B cell (primary cell): ENCODE measurements at regions not wholly inside any gene's neighbourhood (a gene's known extent, or its start where the extent isn't known, plus 50 kb on each side); places are given as distances from the start of the nearest gene placed in this dataset.

ENCODE experiments used
- ATAC-seq: fragments of 200-7000 bp; cut with Tn5 transposase; one replicate; pipeline ENCODE4 v1.10.0; 2021; ENCODE audit warnings: low read depth, mild to moderate bottlenecking, moderate number of reproducible peaks, moderate library complexity
- CTCF ChIA-PET: fragments of 350-600 bp; sonication (Branson Sonifier 250); formaldehyde crosslinking; loops from one replicate; lab custom pipeline; 2021; ENCODE audit warnings: antibody characterized with exemption, inconsistent platforms; lab: Charles Lee
- POLR2A ChIA-PET: fragments of 350-600 bp; sonication (Branson Sonifier 250); formaldehyde crosslinking; loops from one replicate; lab custom pipeline; 2021; ENCODE audit warnings: antibody characterized with exemption; lab: Charles Lee
- DNase-seq: peaks from one replicate; pipeline ENCODE4 v3.0.0; 2013
- H2AFZ ChIP-seq: 2 replicates; pipeline ENCODE4 v1.6.1; 2012; ENCODE audit warnings: mild to moderate bottlenecking, low read depth, low read length; ENCODE audit not compliant: insufficient read depth, poor library complexity, severe bottlenecking
- H3K27ac ChIP-seq, 2 donors: 1 replicate in 1 of 2; 2 replicates in 1 of 2; pipeline ENCODE4 v1.5.1; 2012 to 2013; ENCODE audit warnings: low read length in 2 of 2, mild to moderate bottlenecking in 2 of 2, moderate library complexity in 1 of 2
- H3K27me3 ChIP-seq, 4 experiments: fragments of 200-600 bp in 1 of 4; sonication (generic) in 1 of 4; replicated peaks in 1 of 4; 1 replicate in 2 of 4; 2 replicates in 2 of 4; pipeline versions ENCODE4 v1.6.1 to v1.7.0; 2013 to 2016; ENCODE audit warnings: low read length in 3 of 4, mild to moderate bottlenecking in 2 of 4, mixed read lengths in 1 of 4, moderate library complexity in 1 of 4; ENCODE audit not compliant: insufficient read depth in 4 of 4, control insufficient read depth in 3 of 4; ENCODE audit errors: control extremely low read depth in 1 of 4
- H3K36me3 ChIP-seq, 2 experiments: replicated peaks in 1 of 2; 1 replicate in 1 of 2; 2 replicates in 1 of 2; pipeline versions ENCODE4 v1.6.1 to v1.7.1; 2013; ENCODE audit warnings: low read length in 1 of 2; ENCODE audit not compliant: insufficient read depth in 2 of 2, control insufficient read depth in 1 of 2; ENCODE audit errors: control extremely low read depth in 1 of 2, extremely low read depth in 1 of 2
- H3K4me1 ChIP-seq, 2 donors: fragments of 200-600 bp in 1 of 2; sonication (generic) in 1 of 2; 1 replicate in 1 of 2; 2 replicates in 1 of 2; pipeline versions ENCODE4 v1.5.1 to v1.6.1; 2013 to 2017; ENCODE audit warnings: low read length in 2 of 2; ENCODE audit not compliant: control insufficient read depth in 2 of 2, insufficient read depth in 2 of 2
- H3K4me2 ChIP-seq: replicated peaks from 2 replicates; pipeline ENCODE3; 2012; ENCODE audit warnings: mild to moderate bottlenecking, low read depth, low read length; ENCODE audit not compliant: poor library complexity, severe bottlenecking
- H3K4me3 ChIP-seq, 5 experiments: fragments of 200-600 bp in 1 of 5; sonication (generic) in 1 of 5; 1 replicate in 3 of 5; 2 replicates in 2 of 5; pipeline versions ENCODE4 v1.5.1 to v1.7.0; 2011 to 2016; ENCODE audit warnings: low read length in 4 of 5, mild to moderate bottlenecking in 4 of 5, low read depth in 2 of 5, control low read depth in 1 of 5, moderate library complexity in 1 of 5; ENCODE audit not compliant: insufficient read depth in 1 of 5; ENCODE audit errors: control extremely low read depth in 1 of 5, extremely low read depth in 1 of 5
- H3K79me2 ChIP-seq: fragments of 200-600 bp; sonication (generic); one replicate; pipeline ENCODE4 v1.6.0; 2016; ENCODE audit warnings: low read length; ENCODE audit not compliant: control insufficient read depth, insufficient read depth
- H3K9ac ChIP-seq: fragments of 200-600 bp; sonication (generic); 2 replicates; pipeline ENCODE4 v1.6.1; 2017; ENCODE audit warnings: mild to moderate bottlenecking, low read length, moderate library complexity
- H3K9me3 ChIP-seq, 3 donors: one replicate each; pipeline versions ENCODE4 v1.6.1 to v1.7.1; 2013; ENCODE audit warnings: low read length in 2 of 3; ENCODE audit not compliant: control insufficient read depth in 2 of 3, insufficient read depth in 1 of 3; ENCODE audit errors: control extremely low read depth in 1 of 3
- H4K20me1 ChIP-seq: 2 replicates; pipeline ENCODE4 v1.6.0; 2012; ENCODE audit warnings: mild to moderate bottlenecking, low read length; ENCODE audit not compliant: insufficient read depth, control insufficient read depth, poor library complexity, severe bottlenecking
- H3K27ac Mint-ChIP-seq: one replicate; pipeline ENCODE4 v1.8.0; 2021; ENCODE audit warnings: mixed read lengths
- H3K27me3 Mint-ChIP-seq: one replicate; pipeline ENCODE4 v1.8.0; 2021; ENCODE audit warnings: mixed read lengths
- H3K4me1 Mint-ChIP-seq: one replicate; pipeline ENCODE4 v1.8.0; 2021; ENCODE audit warnings: mixed read lengths
- H3K4me3 Mint-ChIP-seq: one replicate; pipeline ENCODE4 v1.8.0; 2021; ENCODE audit warnings: mixed read lengths
- H3K9me3 Mint-ChIP-seq: one replicate; pipeline ENCODE4 v1.8.0; 2022; ENCODE audit warnings: mixed read lengths; ENCODE audit not compliant: insufficient read depth
- CTCF ChIP-seq: fragments of 200-600 bp; IDR thresholded peaks from one replicate; pipeline ENCODE4 v1.8.0; 2022; ENCODE audit warnings: antibody characterized with exemption, mild to moderate bottlenecking
- EZH2 ChIP-seq: IDR thresholded peaks from 2 replicates; pipeline ENCODE4 v1.6.1; 2012; ENCODE audit warnings: borderline replicate concordance, low read depth, mild to moderate bottlenecking, moderate library complexity, low read length; ENCODE audit not compliant: insufficient read depth, poor library complexity, severe bottlenecking
- WGBS: methylation state at CpG from one replicate; pipeline ENCODE4 v1.1.5; 2013; ENCODE audit warnings: missing lambda C conversion rate; ENCODE audit not compliant: insufficient coverage; 5-methylcytosine and 5-hydroxymethylcytosine counted together
- intact Hi-C: fragments of 100-400 bp; cut with micrococcal nuclease; formaldehyde crosslinking; loops from one replicate; pipeline ENCODE4 v1.10.0; 2022

- H3K9me3 Mint-ChIP-seq = peaks cover 7% of the 10 kb centered on the region
- no peak overlapping the region for H3K4me3 ChIP-seq
- ATAC-seq = no peak
- no peaks in the 10 kb centered on the region for H3K79me2 ChIP-seq
- H3K27ac ChIP-seq = no peak overlapping the region
- H3K4me1 Mint-ChIP-seq = no peaks in the 10 kb centered on the region
- POLR2A ChIA-PET = no interaction called here
- DNase-seq = no peak
- H3K4me2 ChIP-seq = no peak overlapping the region
- no peak overlapping the region for H3K27ac Mint-ChIP-seq
- H3K27me3 ChIP-seq = peaks cover 0 to 14% (median 6%) of the 10 kb centered on the region in 4 experiments
- H4K20me1 ChIP-seq = no peaks in the 10 kb centered on the region
- no peak overlapping the region for H2AFZ ChIP-seq
- no peak overlapping the region for H3K9ac ChIP-seq
- peaks cover 16% of the 10 kb centered on the region for H3K27me3 Mint-ChIP-seq
- no peak overlapping the region for H3K4me3 Mint-ChIP-seq
- TF ChIP-seq CTCF (no peak), EZH2 (no peak)
- intact Hi-C loops = no loop called here
- H3K4me1 ChIP-seq = peaks cover 0 to 4% of the 10 kb centered on the region in 2 donors
- CTCF ChIA-PET = no interaction called here
- H3K9me3 ChIP-seq = peaks cover 4 to 22% (median 14%) of the 10 kb centered on the region in 3 donors
- H3K36me3 ChIP-seq = no peaks in the 10 kb centered on the region
- 88% methylated on average over 2 of the region's 3 CpGs for WGBS
Observed at GRCh38 chr3:72199530-72199929, 414.6 kb upstream of the PROK2 start.

GRCh38 chr3:72196377-72196929, 411.5 kb upstream of the PROK2 start:
- DNase-seq (no peak), ATAC-seq (no peak)
- TF ChIP-seq CTCF = no peak
- H4K20me1 ChIP-seq = no peaks in the 10 kb centered on the region
- H3K4me3 Mint-ChIP-seq = no peak overlapping the region
- H3K4me2 ChIP-seq = no peak overlapping the region
- H3K36me3 ChIP-seq = no peaks in the 10 kb centered on the region
- H3K27ac Mint-ChIP-seq = no peak overlapping the region
- intact Hi-C loops = no loop called here
- H3K79me2 ChIP-seq = no peaks in the 10 kb centered on the region
- peaks cover 9% of the 10 kb centered on the region for H3K27me3 Mint-ChIP-seq
- ChIA-PET CTCF (interaction anchor here (0.9 to 1.0 kb wide), 2 partner anchors 32 to 241 kb away, joined by 3 read pairs; no protein-coding TSS in a partner anchor), POLR2A (interaction anchor here (1.0 kb wide), 1 partner anchor 14 kb away, joined by 5 read pairs; no protein-coding TSS in a partner anchor)
- H3K4me1 Mint-ChIP-seq = no peaks in the 10 kb centered on the region
- H3K4me1 ChIP-seq = no peaks in the 10 kb centered on the region
- no peak overlapping the region for H2AFZ ChIP-seq
- H3K9ac ChIP-seq = no peak overlapping the region
- H3K4me3 ChIP-seq = no peak overlapping the region
- H3K9me3 Mint-ChIP-seq = peaks cover 9% of the 10 kb centered on the region
- H3K9me3 ChIP-seq = peaks cover 4 to 11% (median 7%) of the 10 kb centered on the region in 3 donors
- WGBS = 100% methylated on average over 3 of the region's 6 CpGs
- H3K27ac ChIP-seq = no peak overlapping the region
- peaks cover 0 to 8% (median 2%) of the 10 kb centered on the region in 4 experiments for H3K27me3 ChIP-seq
